HG03196 (cell line): ENCODE measurements at regions not wholly inside any gene's neighbourhood (a gene's known extent, or its start where the extent isn't known, plus 50 kb on each side); places are given as distances from the start of the nearest gene placed in this dataset.
"Not testable (repeated sequence)": the region's sequence is repeated elsewhere in the genome, so short reads cannot be mapped to it uniquely, and the experiment has no call there.

Experiments used
- ATAC-seq: cut with Tn5 transposase; IDR thresholded peaks from one replicate; pipeline ENCODE4 v1.9.1; 2021; ENCODE audit not compliant: unreplicated experiment

DNA sequence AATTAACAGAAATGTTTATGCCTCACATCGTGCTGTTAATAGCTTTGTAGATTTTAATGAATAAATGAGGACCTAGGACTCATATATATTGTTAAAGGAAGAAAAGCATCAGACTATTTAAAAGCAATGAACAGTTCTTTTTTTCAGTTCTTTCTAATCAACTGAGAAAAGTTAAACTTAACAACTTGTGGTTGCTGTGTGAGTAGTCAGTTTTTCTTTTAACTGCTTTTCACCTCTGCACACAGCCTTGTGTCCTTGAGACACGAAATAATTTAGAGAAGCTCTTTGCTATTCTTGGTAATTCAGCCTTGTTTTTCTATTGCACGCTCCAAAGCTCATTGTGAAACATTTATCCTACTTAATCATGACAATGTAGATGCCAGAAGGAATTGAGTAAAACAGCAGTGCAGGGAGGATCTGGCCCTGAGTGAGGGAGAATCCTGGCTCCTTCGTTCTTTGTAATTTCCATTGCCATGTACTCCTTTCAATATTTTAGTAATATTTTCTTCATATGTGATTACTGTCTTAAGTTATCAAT, 499.0 kb downstream of the PYDC2 start:
- no peak for ATAC-seq

- ATAC-seq = no peak
Observed at GRCh38 chr3:191961022-191961421, 500.1 kb downstream of the PYDC2 start.

- no peak for ATAC-seq
Observed at GRCh38 chr3:191961529-191961928, 500.6 kb downstream of the PYDC2 start.

DNA sequence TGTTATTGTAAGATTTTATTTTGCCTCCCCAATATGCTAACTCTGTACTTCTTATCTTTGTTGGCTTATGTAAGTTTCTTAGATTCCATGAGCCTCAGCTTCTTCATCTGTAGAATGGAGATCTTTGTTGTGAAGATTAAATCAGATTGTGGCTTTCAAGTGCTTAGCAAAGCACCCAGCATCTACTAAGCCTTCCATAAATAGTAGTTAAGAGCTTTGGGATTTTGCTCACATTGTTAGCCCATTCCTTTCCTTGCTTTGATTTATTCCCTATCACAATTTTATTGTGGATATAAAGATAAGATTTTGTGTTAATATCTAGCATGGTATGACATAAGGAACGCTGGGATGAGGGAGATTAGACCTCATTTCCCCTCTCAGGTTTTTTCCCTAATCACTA, 501.4 kb downstream of the PYDC2 start:
- no peak for ATAC-seq

GRCh38 chr3:191963182-191963581, 502.2 kb downstream of the PYDC2 start:
- ATAC-seq = no peak

DNA sequence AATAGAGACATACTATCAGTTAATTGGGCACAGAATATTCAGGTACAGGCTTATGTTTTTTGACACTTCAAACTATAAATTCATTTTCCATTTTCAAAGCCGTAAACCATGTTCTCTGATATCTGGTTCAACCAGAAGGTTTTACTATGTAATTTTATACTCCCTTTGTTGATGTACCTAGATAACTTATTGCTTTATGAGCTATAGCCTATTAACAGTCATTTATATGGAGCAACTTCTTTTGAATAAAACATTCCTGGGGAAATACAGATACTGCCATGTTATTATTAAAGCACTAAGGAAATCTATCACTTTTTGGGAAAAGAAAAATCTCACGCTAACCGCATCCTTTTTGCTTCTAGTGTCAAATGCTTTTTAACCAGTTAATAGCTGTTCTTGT, 505.6 kb downstream of the PYDC2 start:
- no peak for ATAC-seq

DNA sequence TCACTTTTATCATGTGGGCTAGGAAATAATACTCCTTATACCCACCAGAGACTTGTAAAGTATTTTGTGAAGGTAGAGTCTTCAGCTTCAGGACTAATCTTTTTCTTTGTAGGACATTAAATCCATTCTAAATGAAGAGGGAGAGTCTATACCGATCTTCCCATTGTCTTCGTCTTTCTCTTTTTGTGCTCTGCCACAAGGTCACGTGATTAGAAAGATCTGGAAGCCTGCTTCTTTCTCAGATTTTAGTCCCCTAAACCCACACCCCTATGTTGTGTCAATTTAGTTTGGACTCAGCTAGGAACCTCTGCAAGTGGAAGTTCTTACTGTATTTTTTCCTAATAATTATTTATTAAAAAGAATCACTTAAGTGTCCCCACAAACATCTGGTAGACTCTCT, 507.3 kb downstream of the PYDC2 start:
- ATAC-seq = no peak

- ATAC-seq = no peak
Observed at GRCh38 chr3:191972714-191973398, 511.9 kb downstream of the PYDC2 start.

DNA sequence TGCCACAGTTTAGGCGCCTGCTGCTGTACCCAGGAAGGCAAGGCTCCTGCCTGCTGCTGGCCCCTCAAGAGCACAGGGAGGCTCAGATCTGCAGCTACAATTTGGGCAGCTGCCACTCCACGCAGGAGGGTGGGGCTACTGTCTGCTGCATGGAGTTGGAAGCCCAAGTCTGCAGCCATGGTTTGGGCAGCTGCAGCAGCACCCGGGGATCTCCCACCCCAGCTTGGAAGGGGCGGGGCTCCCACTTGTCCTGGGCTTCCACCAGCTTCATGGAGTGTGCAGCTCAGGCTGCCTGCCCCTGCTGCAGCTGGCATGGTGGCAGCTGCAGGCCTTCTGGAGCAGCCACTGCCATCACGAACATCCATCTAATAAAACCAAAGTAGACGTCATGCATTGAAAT, 512.9 kb downstream of the PYDC2 start:
- no peak for ATAC-seq

- ATAC-seq = no peak
Observed at GRCh38 chr3:191975936-191976335, 515.0 kb downstream of the PYDC2 start.

GRCh38 chr3:191980443-191980842, 519.5 kb downstream of the PYDC2 start:
- no peak for ATAC-seq

GRCh38 chr3:191982481-191982880, 521.5 kb downstream of the PYDC2 start:
- ATAC-seq = no peak

DNA sequence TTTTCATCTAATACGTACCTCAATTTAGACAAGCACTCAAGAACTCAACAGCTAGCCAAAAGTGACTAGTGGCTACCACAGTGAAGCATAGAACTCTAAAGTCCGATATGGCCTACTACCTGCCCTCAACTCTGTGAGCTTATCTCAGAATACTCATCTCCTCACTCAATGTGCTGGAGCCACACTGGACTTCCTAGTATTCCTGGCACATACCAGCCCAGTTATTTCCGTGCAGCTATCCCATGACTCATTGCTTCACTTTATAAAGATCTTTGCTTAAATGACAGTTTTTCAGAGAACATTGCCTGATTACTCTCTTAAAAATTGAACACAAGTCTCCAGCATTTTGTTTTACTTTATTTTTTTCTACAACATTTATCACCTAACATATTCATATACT, 524.7 kb downstream of the PYDC2 start:
- no peak for ATAC-seq

- no peak for ATAC-seq
Observed at GRCh38 chr3:191987831-191988350, 526.9 kb downstream of the PYDC2 start.

- not testable (repeated sequence) for ATAC-seq
Observed at GRCh38 chr3:191993952-191994351, 533.0 kb downstream of the PYDC2 start.

DNA sequence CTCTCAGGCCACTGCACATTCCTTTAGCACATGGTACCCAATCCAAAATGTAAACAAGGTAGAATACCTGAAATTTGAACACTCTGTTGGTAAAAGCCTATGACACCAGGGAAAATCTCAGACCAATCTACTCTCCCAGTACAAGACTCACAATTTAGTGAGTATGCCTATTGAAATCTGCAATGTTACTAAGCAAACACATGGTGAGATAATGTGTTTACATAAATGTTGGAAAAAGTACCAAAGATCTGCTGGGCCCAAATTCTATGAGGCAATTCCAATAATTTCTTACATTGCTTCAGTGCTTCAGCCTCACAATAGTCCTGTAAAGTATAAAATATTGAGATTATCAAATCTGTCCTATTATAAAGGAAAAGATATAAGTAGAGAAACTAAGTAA, 536.1 kb downstream of the PYDC2 start:
- ATAC-seq = no peak

- ATAC-seq = no peak
Observed at GRCh38 chr3:191997579-191998268, 536.8 kb downstream of the PYDC2 start.

GRCh38 chr3:192001218-192001617, 540.3 kb downstream of the PYDC2 start:
- ATAC-seq = no peak

- no peak for ATAC-seq
Observed at GRCh38 chr3:192005989-192006388, 545.0 kb downstream of the PYDC2 start.

GRCh38 chr3:192009903-192010302, 548.9 kb downstream of the PYDC2 start:
- no peak for ATAC-seq

DNA sequence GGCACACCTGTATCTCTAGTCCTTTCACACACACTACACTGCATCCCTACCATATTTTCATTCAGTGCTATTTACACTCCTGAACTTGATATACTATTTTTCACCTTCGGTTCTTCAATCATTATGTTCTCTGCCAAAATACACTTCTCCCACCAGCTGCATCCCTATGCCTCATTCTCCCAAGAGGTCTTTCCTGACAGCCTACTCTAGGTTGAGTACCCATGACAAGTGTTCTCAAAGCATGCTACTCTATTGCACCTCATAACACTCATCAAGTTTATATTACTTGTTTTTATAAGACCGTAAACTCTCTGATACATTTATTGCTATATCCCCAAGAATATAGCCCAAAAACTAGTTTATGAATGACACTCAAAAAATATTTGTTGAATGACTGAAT, 549.5 kb downstream of the PYDC2 start:
- ATAC-seq = no peak

GRCh38 chr3:192011137-192011536, 550.2 kb downstream of the PYDC2 start:
- no peak for ATAC-seq
